ENCODE measurements at regions not wholly inside any gene's neighbourhood (a gene's known extent, or its start where the extent isn't known, plus 50 kb on each side); places are given as distances from the start of the nearest gene placed in this dataset.
"Not testable (repeated sequence)": the region's sequence is repeated elsewhere in the genome, so short reads cannot be mapped to it uniquely, and the experiment has no call there.

- no peak for DNase-seq (ENCODE audit: low read depth)
Measured at GRCh38 chr14:22386924-22387775, 201.9 kb downstream of the DAD1 start.

- no peak for DNase-seq (ENCODE audit: low read depth)
Measured at GRCh38 chr14:22384974-22385526, 204.0 kb downstream of the DAD1 start.

GRCh38 chr14:22384167-22384549 lies 204.9 kb downstream of the DAD1 start:
- DNase-seq (ENCODE audit: low read depth): no peak

GRCh38 chr14:22383515-22384166 lies 205.4 kb downstream of the DAD1 start:
- DNase-seq (ENCODE audit: low read depth): no peak

GRCh38 chr14:22382955-22383354 lies 206.1 kb downstream of the DAD1 start:
- DNase-seq (ENCODE audit: low read depth): no peak

GRCh38 chr14:22382395-22382794 lies 206.6 kb downstream of the DAD1 start:
- DNase-seq (ENCODE audit: low read depth): no peak

GRCh38 chr14:22381766-22382165 lies 207.3 kb downstream of the DAD1 start:
- no peak for DNase-seq (ENCODE audit: low read depth)

GRCh38 chr14:22381408-22381760 lies 207.6 kb downstream of the DAD1 start:
- no peak for DNase-seq (ENCODE audit: low read depth)

GRCh38 chr14:22380571-22381407 lies 208.2 kb downstream of the DAD1 start:
- DNase-seq (ENCODE audit: low read depth): no peak

- DNase-seq (ENCODE audit: low read depth): no peak
Measured at GRCh38 chr14:22379727-22380126, 209.3 kb downstream of the DAD1 start.

- no peak for DNase-seq (ENCODE audit: low read depth)
Measured at GRCh38 chr14:22378181-22378580, 210.8 kb downstream of the DAD1 start.

- DNase-seq (ENCODE audit: low read depth): no peak
Measured at GRCh38 chr14:22375321-22375930, 213.6 kb downstream of the DAD1 start.

- DNase-seq (ENCODE audit: low read depth): no peak
Measured at GRCh38 chr14:22370084-22370847, 218.8 kb downstream of the DAD1 start.

GRCh38 chr14:22358726-22359125 lies 230.3 kb downstream of the DAD1 start:
- DNase-seq (ENCODE audit: low read depth): no peak

GRCh38 chr14:22349281-22349680 lies 239.7 kb downstream of the DAD1 start:
- DNase-seq (ENCODE audit: low read depth): not testable (repeated sequence)

- DNase-seq (ENCODE audit: low read depth): no peak
Measured at GRCh38 chr14:22344673-22345072, 244.4 kb downstream of the DAD1 start.

GRCh38 chr14:22344209-22344608 lies 244.8 kb downstream of the DAD1 start:
- DNase-seq (ENCODE audit: low read depth): not testable (repeated sequence)

GRCh38 chr14:22341049-22341448 lies 248.0 kb downstream of the DAD1 start:
- no peak for DNase-seq (ENCODE audit: low read depth)

GRCh38 chr14:22338917-22339715 lies 249.9 kb downstream of the DAD1 start:
- no peak for DNase-seq (ENCODE audit: low read depth)

- no peak for DNase-seq (ENCODE audit: low read depth)
Measured at GRCh38 chr14:22338381-22338780, 250.6 kb downstream of the DAD1 start.

All from GM04503 (cell line).